IMR-90 (cell line): ENCODE measurements at regions not wholly inside any gene's neighbourhood (a gene's known extent, or its start where the extent isn't known, plus 50 kb on each side); places are given as distances from the start of the nearest gene placed in this dataset.
A peak's percentile ranks its signal among the peaks of the same experiment; 100 is the strongest.

Source experiments
- ATAC-seq: fragments of 200-7000 bp; cut with Tn5 transposase; 2 replicates; pipeline ENCODE4 v1.9.1; 2020; ENCODE audit warnings: low read depth, mild to moderate bottlenecking, moderate library complexity
- BruUV-seq: library from RNA; stranded (reverse); fragments of 400-500 nt; replicated peaks from 2 replicates; lab custom pipeline; 2021; lab: Mats Ljungman, UMichigan
- CTCF ChIA-PET: fragments of 300-600 bp; formaldehyde crosslinking; extraction: SDS; loops from one replicate; lab custom pipeline; 2021; ENCODE audit warnings: antibody characterized with exemption; lab: Yijun Ruan, JAX
- POLR2A ChIA-PET: fragments of 300-600 bp; sonication (Branson Sonifier 250); formaldehyde crosslinking; loops from one replicate; lab custom pipeline; 2022; ENCODE audit warnings: antibody characterized with exemption; ENCODE audit not compliant: unreplicated experiment; lab: Charles Lee
- DNase-seq: peaks from one replicate; pipeline ENCODE4 v3.0.0; 2013
- H2AFZ ChIP-seq: replicated peaks from 2 replicates; pipeline ENCODE3; 2013; ENCODE audit warnings: low read length, mild to moderate bottlenecking; ENCODE audit not compliant: poor library complexity
- H2AK5ac ChIP-seq: 2 replicates; pipeline ENCODE4 v1.6.1; 2013; ENCODE audit warnings: low read depth, low read length, inconsistent platforms
- H2AK9ac ChIP-seq: replicated peaks from 2 replicates; pipeline ENCODE3; 2013; ENCODE audit warnings: mild to moderate bottlenecking, low read depth, low read length, moderate library complexity; ENCODE audit not compliant: poor library complexity
- H2BK120ac ChIP-seq: 2 replicates; pipeline ENCODE4 v1.6.1; 2013; ENCODE audit warnings: low read depth, low read length, inconsistent platforms
- H2BK15ac ChIP-seq: 3 replicates; pipeline ENCODE4 v1.6.1; 2013; ENCODE audit warnings: low read depth, low read length, inconsistent platforms
- H2BK20ac ChIP-seq: 2 replicates; pipeline ENCODE4 v1.6.1; 2013; ENCODE audit warnings: low read depth, mild to moderate bottlenecking, inconsistent platforms, low read length, moderate library complexity
- H2BK5ac ChIP-seq: 2 replicates; pipeline ENCODE4 v1.6.1; 2013; ENCODE audit warnings: mild to moderate bottlenecking, low read depth, low read length, inconsistent platforms; ENCODE audit not compliant: poor library complexity, severe bottlenecking
- H3K14ac ChIP-seq: replicated peaks from 2 replicates; pipeline ENCODE4 v1.6.1; 2013; ENCODE audit warnings: low read depth, low read length, inconsistent platforms
- H3K18ac ChIP-seq: 2 replicates; pipeline ENCODE4 v1.6.1; 2013; ENCODE audit warnings: low read depth, low read length, control low read depth
- H3K23ac ChIP-seq: 2 replicates; pipeline ENCODE4 v1.6.1; 2013; ENCODE audit warnings: low read depth, low read length, inconsistent platforms
- H3K27ac ChIP-seq: 2 replicates; pipeline ENCODE4 v1.5.1; 2013; ENCODE audit warnings: mild to moderate bottlenecking, control low read depth, low read length; ENCODE audit not compliant: insufficient read depth
- H3K27me3 ChIP-seq: 2 replicates; pipeline ENCODE4 v1.6.1; 2013; ENCODE audit warnings: low read length; ENCODE audit not compliant: control insufficient read depth, insufficient read depth
- H3K36me3 ChIP-seq: 2 replicates; pipeline ENCODE4 v1.6.1; 2013; ENCODE audit warnings: low read length, mixed read lengths; ENCODE audit not compliant: control insufficient read depth, insufficient read depth
- H3K4ac ChIP-seq: 2 replicates; pipeline ENCODE4 v1.6.1; 2013; ENCODE audit warnings: low read depth, low read length, inconsistent platforms
- H3K4me1 ChIP-seq: 2 replicates; pipeline ENCODE4 v1.6.1; 2013; ENCODE audit warnings: low read length, mixed read lengths; ENCODE audit not compliant: control insufficient read depth, insufficient read depth
- H3K4me2 ChIP-seq: 2 replicates; pipeline ENCODE4 v1.6.1; 2013; ENCODE audit warnings: low read depth, mild to moderate bottlenecking, control low read depth, low read length, moderate library complexity
- H3K4me3 ChIP-seq: 2 replicates; pipeline ENCODE4 v1.5.1; 2013; ENCODE audit warnings: low read depth, mild to moderate bottlenecking, control low read depth, low read length, moderate library complexity; ENCODE audit not compliant: insufficient read depth
- H3K56ac ChIP-seq: 2 replicates; pipeline ENCODE4 v1.6.1; 2013; ENCODE audit warnings: low read length, inconsistent platforms; ENCODE audit not compliant: insufficient read depth; ENCODE audit errors: extremely low read depth
- H3K79me1 ChIP-seq, 2 experiments: 2 replicates each; pipeline ENCODE4 v1.6.1; 2013; ENCODE audit warnings: low read length in 2 of 2, inconsistent platforms in 1 of 2, low read depth in 1 of 2
- H3K9ac ChIP-seq: 2 replicates; pipeline ENCODE4 v1.6.1; 2013; ENCODE audit warnings: low read depth, low read length, control low read depth
- H3K9me1 ChIP-seq: 2 replicates; pipeline ENCODE4 v1.6.1; 2013; ENCODE audit warnings: low read length, inconsistent platforms; ENCODE audit not compliant: insufficient read depth
- H3K9me3 ChIP-seq: 2 replicates; pipeline ENCODE4 v1.6.1; 2013; ENCODE audit warnings: low read length; ENCODE audit not compliant: control insufficient read depth, insufficient read depth
- H4K20me1 ChIP-seq: 2 replicates; pipeline ENCODE4 v1.6.1; 2013; ENCODE audit warnings: low read length, inconsistent platforms; ENCODE audit not compliant: insufficient read depth
- H4K5ac ChIP-seq: 2 replicates; pipeline ENCODE4 v1.6.1; 2013; ENCODE audit warnings: mild to moderate bottlenecking, low read depth, low read length, control low read depth
- H4K8ac ChIP-seq, 2 experiments: 2 replicates each; pipeline ENCODE4 v1.6.1; 2013; ENCODE audit warnings: low read depth in 2 of 2, low read length in 2 of 2, control low read depth in 1 of 2, inconsistent platforms in 1 of 2
- H4K91ac ChIP-seq: 2 replicates; pipeline ENCODE4 v1.6.1; 2013; ENCODE audit warnings: low read depth, low read length, inconsistent platforms; ENCODE audit not compliant: insufficient read depth
- BHLHE40 ChIP-seq: fragments of 150-350 bp; IDR thresholded peaks from 2 replicates; pipeline ENCODE4 v1.6.1; 2016; ENCODE audit warnings: mild to moderate bottlenecking, low read depth, low read length
- CHD1 ChIP-seq: IDR thresholded peaks from 2 replicates; pipeline ENCODE4 v1.6.1; 2012; ENCODE audit warnings: low read depth, low read length, improper control_type of control experiment
- MAFK ChIP-seq: IDR thresholded peaks from 2 replicates; pipeline ENCODE4 v1.6.1; 2012; ENCODE audit warnings: low read depth, low read length, improper control_type of control experiment
- MXI1 ChIP-seq: IDR thresholded peaks from 2 replicates; pipeline ENCODE4 v1.6.1; 2012; ENCODE audit warnings: low read depth, mild to moderate bottlenecking, low read length, moderate library complexity, borderline replicate concordance
- NFE2L2 ChIP-seq: fragments of 150-350 bp; IDR thresholded peaks from 2 replicates; pipeline ENCODE4 v1.6.1; 2016; ENCODE audit warnings: low read depth, mild to moderate bottlenecking, low read length
- POLR2A ChIP-seq: IDR thresholded peaks from 2 replicates; pipeline ENCODE4 v1.6.1; 2012; ENCODE audit warnings: mild to moderate bottlenecking, low read depth, low read length
- RCOR1 ChIP-seq: IDR thresholded peaks from 2 replicates; pipeline ENCODE4 v1.6.1; 2012; ENCODE audit warnings: mild to moderate bottlenecking, low read length, improper control_type of control experiment; ENCODE audit not compliant: insufficient replicate concordance
- RFX5 ChIP-seq: IDR thresholded peaks from 2 replicates; pipeline ENCODE4 v1.8.0; 2012; ENCODE audit warnings: low read depth, mild to moderate bottlenecking, low read length, moderate library complexity
- WGBS, 2 experiments: methylation state at CpG; one replicate each; pipeline versions ENCODE4 v1.1.5 to v1.1.7; 2013; ENCODE audit warnings: missing lambda C conversion rate in 2 of 2; ENCODE audit not compliant: insufficient read length in 1 of 2; ENCODE audit errors: extremely low coverage in 2 of 2; 5-methylcytosine and 5-hydroxymethylcytosine counted together
- dilution Hi-C: fragments of 300-500 bp; cut with HindIII; formaldehyde crosslinking; loops from one replicate; pipeline ENCODE4 v1.14.3; 2018; ENCODE audit warnings: low sequenced_read_pairs; ENCODE audit not compliant: unreplicated experiment
- in situ Hi-C: fragments of 300-500 bp; cut with MboI; formaldehyde crosslinking; loops from 3 replicates; pipeline ENCODE4 v1.14.3; 2019; ENCODE audit warnings: low sequenced_read_pairs, inconsistent platforms, mixed read lengths
- intact Hi-C: fragments of 100-400 bp; cut with micrococcal nuclease; formaldehyde crosslinking; loops from 2 replicates; pipeline ENCODE4 v1.10.0; 2022
- TF ChIP-seq, protein P1 (sequence below): fragments of 150-350 bp; IDR thresholded peaks from 2 replicates; pipeline ENCODE4 v1.6.1; 2017; ENCODE audit warnings: mild to moderate bottlenecking, antibody characterized with exemption, low read length, low read depth
- TF ChIP-seq, protein P2 (sequence below): conservative IDR thresholded peaks from 2 replicates; pipeline ENCODE4 v1.5.1; 2012; ENCODE audit warnings: mild to moderate bottlenecking, low read depth, low read length, improper control_type of control experiment

DNA sequence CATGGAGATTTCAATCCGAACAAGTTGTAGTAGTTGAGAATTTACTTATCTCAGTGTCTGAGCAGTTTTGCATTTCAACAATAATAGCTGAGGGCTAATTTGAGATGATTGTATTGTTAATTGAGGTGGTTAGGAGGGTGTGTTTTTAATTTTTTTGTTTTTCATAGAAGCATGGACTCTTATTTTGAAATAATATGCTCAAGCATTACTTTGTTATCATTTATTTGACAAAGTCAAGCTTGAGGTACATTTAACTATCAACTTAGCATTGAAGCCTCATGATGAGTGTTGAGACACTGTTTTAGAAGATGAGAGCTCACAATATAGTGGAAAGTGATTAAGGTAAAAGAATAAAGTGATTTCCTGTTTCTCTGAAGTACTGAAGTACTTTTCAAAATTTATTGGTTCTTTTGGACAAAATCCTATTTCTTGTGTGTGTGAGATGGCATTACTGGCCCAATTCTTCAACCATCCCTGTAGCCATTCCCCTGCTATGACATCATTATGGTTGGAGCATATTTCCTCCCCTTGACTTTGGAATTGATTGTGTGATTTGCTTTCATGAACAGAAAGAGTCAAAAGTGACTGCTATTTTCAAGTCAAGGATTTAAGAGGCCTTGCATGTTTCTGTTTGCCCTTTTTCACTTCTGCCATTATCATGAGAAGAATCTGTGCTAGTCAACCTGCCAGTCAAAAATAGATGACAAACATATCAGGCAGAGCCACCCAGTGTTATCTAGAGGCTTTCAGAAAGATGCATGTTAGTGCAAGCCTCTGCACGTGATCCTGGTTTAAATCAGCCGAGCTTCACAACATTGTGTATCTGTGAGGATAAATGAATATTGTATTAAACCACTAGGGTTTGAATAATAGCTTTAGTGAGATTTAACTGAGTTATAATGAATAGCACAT lies 1112.3 kb upstream of the CITED2 start:
- Histone ChIP-seq H3K4ac (peak overlapping the region; percentile 78), H2AK9ac (no peak overlapping the region), H4K8ac (peak overlapping the region; percentile 75 to 82), H3K4me2 (peak overlapping the region; percentile 14; the same call in 1 of the 2 replicates), H2BK5ac (peak overlapping the region; percentile 90), H3K56ac (peak overlapping the region; percentile 62; the same call in 1 of the 2 replicates), H2AK5ac (peak overlapping the region; percentile 74), H3K14ac (peak overlapping the region; percentile 85), H3K79me1 (no peaks in the 10 kb centered on the region), H3K18ac (peak overlapping the region; percentile 84), H4K20me1 (no peaks in the 10 kb centered on the region), H3K9me1 (no peaks in the 10 kb centered on the region; the same call in none of the 2 replicates), H2BK20ac (peak overlapping the region; percentile 95), H2BK120ac (peak overlapping the region; percentile 91), H3K4me3 (no peak overlapping the region), H3K9ac (no peak overlapping the region), H3K9me3 (peaks cover 6% of the 10 kb centered on the region), H3K36me3 (no peaks in the 10 kb centered on the region), H3K27ac (peak overlapping the region; percentile 88), H3K27me3 (no peaks in the 10 kb centered on the region), H3K4me1 (peaks cover 9% of the 10 kb centered on the region), H4K5ac (peak overlapping the region; percentile 66; the same call in 1 of the 2 replicates), H2AFZ (no peak overlapping the region), H4K91ac (peak overlapping the region; percentile 84), H2BK15ac (peak overlapping the region; percentile 91), H3K23ac (peak overlapping the region; percentile 30; the same call in 1 of the 2 replicates)
- dilution Hi-C loops: no loop called here
- intact Hi-C loops: loop anchor here (5.0 kb wide), 1 partner anchor 899 kb away; no protein-coding TSS in a partner anchor
- no TSS peak for BruUV-seq
- CTCF ChIA-PET: no interaction called here
- POLR2A ChIA-PET: no interaction called here
- no CpG with 5 or more reads among the region's 3 CpGs for WGBS, 2 experiments
- ATAC-seq: peak; percentile 35
- DNase-seq: peak; percentile 45
- TF ChIP-seq NFE2L2 (no peak), MXI1 (no peak), CHD1 (no peak), MAFK (no peak), POLR2A (no peak), BHLHE40 (no peak), RCOR1 (no peak), RFX5 (no peak)
- TF ChIP-seq, protein P1, sequence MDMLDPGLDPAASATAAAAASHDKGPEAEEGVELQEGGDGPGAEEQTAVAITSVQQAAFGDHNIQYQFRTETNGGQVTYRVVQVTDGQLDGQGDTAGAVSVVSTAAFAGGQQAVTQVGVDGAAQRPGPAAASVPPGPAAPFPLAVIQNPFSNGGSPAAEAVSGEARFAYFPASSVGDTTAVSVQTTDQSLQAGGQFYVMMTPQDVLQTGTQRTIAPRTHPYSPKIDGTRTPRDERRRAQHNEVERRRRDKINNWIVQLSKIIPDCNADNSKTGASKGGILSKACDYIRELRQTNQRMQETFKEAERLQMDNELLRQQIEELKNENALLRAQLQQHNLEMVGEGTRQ: no peak
- TF ChIP-seq, protein P2, sequence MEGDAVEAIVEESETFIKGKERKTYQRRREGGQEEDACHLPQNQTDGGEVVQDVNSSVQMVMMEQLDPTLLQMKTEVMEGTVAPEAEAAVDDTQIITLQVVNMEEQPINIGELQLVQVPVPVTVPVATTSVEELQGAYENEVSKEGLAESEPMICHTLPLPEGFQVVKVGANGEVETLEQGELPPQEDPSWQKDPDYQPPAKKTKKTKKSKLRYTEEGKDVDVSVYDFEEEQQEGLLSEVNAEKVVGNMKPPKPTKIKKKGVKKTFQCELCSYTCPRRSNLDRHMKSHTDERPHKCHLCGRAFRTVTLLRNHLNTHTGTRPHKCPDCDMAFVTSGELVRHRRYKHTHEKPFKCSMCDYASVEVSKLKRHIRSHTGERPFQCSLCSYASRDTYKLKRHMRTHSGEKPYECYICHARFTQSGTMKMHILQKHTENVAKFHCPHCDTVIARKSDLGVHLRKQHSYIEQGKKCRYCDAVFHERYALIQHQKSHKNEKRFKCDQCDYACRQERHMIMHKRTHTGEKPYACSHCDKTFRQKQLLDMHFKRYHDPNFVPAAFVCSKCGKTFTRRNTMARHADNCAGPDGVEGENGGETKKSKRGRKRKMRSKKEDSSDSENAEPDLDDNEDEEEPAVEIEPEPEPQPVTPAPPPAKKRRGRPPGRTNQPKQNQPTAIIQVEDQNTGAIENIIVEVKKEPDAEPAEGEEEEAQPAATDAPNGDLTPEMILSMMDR: no peak
- in situ Hi-C loops: no loop called here
